HFFc6 (cell line): ENCODE measurements at regions not wholly inside any gene's neighbourhood (a gene's known extent, or its start where the extent isn't known, plus 50 kb on each side); places are given as distances from the start of the nearest gene placed in this dataset.

Experiments used
- DNase-seq: peaks from one replicate; pipeline ENCODE4 v3.0.0-alpha.2; 2018
- H3K27ac Mint-ChIP-seq: 2 replicates; pipeline ENCODE4 v1.8.0; 2020; ENCODE audit warnings: mild to moderate bottlenecking, mixed read lengths
- H3K27me3 Mint-ChIP-seq: 2 replicates; pipeline ENCODE4 v1.8.0; 2021; ENCODE audit warnings: mild to moderate bottlenecking, moderate library complexity, mixed read lengths; ENCODE audit not compliant: insufficient read depth
- H3K36me3 Mint-ChIP-seq: 2 replicates; pipeline ENCODE4 v1.8.0; 2021; ENCODE audit warnings: low read depth, mixed read lengths
- H3K4me1 Mint-ChIP-seq: 2 replicates; pipeline ENCODE4 v1.8.0; 2020; ENCODE audit warnings: low read depth, mixed read lengths
- H3K4me3 Mint-ChIP-seq: 2 replicates; pipeline ENCODE4 v1.8.0; 2020; ENCODE audit warnings: mild to moderate bottlenecking, moderate library complexity, mixed read lengths
- H3K9me3 Mint-ChIP-seq: 2 replicates; pipeline ENCODE4 v1.8.0; 2020; ENCODE audit warnings: mild to moderate bottlenecking, mixed read lengths
- TF ChIP-seq, protein P1 (sequence below): fragments of 200-600 bp; sonication (generic); IDR thresholded peaks from 2 replicates; pipeline ENCODE4 v1.5.0; 2021; ENCODE audit warnings: antibody characterized with exemption, mild to moderate bottlenecking

- no peak overlapping the region for H3K4me3 Mint-ChIP-seq
- no peak for DNase-seq
- H3K27me3 Mint-ChIP-seq = no peaks in the 10 kb centered on the region
- H3K27ac Mint-ChIP-seq = no peak overlapping the region
- H3K9me3 Mint-ChIP-seq = peaks cover 6% of the 10 kb centered on the region; the same call in 1 of the 2 replicates
- no peaks in the 10 kb centered on the region for H3K4me1 Mint-ChIP-seq
- TF ChIP-seq, protein P1, sequence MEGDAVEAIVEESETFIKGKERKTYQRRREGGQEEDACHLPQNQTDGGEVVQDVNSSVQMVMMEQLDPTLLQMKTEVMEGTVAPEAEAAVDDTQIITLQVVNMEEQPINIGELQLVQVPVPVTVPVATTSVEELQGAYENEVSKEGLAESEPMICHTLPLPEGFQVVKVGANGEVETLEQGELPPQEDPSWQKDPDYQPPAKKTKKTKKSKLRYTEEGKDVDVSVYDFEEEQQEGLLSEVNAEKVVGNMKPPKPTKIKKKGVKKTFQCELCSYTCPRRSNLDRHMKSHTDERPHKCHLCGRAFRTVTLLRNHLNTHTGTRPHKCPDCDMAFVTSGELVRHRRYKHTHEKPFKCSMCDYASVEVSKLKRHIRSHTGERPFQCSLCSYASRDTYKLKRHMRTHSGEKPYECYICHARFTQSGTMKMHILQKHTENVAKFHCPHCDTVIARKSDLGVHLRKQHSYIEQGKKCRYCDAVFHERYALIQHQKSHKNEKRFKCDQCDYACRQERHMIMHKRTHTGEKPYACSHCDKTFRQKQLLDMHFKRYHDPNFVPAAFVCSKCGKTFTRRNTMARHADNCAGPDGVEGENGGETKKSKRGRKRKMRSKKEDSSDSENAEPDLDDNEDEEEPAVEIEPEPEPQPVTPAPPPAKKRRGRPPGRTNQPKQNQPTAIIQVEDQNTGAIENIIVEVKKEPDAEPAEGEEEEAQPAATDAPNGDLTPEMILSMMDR = no peak
- H3K36me3 Mint-ChIP-seq = no peaks in the 10 kb centered on the region
Observed at GRCh38 chr5:131064669-131065371, 100.2 kb downstream of the HINT1 start.

DNA sequence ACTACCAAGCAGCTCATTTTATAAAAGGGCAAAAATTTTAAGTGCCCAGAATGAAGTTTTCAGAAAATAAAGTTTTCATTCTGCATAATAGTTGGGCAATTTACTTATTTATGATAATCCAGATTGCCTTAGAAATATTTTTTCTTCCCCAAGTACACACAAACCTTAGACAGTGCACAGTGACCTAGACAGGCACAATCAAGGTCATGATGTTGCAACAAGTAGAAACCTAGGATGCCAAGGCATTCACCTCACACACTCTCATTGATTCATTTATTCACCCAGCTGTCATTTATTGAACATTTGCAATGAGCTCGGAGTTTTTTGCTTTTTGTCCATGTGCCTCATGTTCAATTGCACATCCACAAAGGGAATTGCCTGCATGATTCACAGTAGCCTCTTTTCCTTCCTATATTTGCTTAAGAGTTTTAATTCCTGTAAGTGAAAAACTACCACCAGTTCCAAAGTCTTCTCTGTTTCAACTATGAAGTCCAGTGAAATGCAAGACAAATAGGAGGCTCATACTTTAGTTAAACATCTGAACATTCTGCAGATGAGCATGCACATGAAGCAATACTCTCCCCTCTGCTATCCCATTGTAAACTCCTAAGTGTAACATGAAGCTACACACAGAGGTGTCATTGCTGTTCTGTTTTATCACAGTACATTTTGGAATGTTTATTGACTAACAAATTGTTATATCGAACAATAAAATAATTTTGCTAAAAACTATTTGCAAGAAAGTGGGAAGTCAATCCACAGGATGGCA lies 122.9 kb downstream of the HINT1 start:
- H3K4me3 Mint-ChIP-seq = no peak overlapping the region
- H3K27ac Mint-ChIP-seq = no peak overlapping the region
- DNase-seq = no peak
- peaks cover 27% of the 10 kb centered on the region for H3K9me3 Mint-ChIP-seq
- H3K4me1 Mint-ChIP-seq = no peaks in the 10 kb centered on the region
- no peaks in the 10 kb centered on the region for H3K36me3 Mint-ChIP-seq
- H3K27me3 Mint-ChIP-seq = no peaks in the 10 kb centered on the region; the same call in none of the 2 replicates
- TF ChIP-seq, protein P1 = no peak

DNA sequence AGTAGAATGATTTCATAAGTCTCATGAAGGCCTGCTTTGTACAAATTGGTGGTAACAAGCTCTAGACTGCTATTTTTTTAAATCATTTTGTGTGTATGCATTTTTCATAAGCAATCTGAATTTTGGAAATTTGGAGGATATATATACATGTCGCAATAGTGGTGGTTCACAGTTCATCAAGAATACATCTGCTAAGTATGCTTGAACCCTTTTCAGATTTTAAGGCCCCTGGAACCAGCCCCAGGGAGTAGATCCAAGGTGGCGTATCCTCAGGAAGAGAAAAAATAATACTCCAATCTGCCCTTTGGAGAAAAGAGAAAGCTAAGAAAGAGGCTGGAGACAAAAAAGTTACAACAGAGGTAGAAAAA lies 141.6 kb downstream of the HINT1 start:
- no peaks in the 10 kb centered on the region for H3K36me3 Mint-ChIP-seq
- H3K27me3 Mint-ChIP-seq = peaks cover 1% of the 10 kb centered on the region; the same call in 1 of the 2 replicates
- H3K27ac Mint-ChIP-seq = no peak overlapping the region
- H3K4me3 Mint-ChIP-seq = no peak overlapping the region
- no peak for DNase-seq
- H3K4me1 Mint-ChIP-seq = no peaks in the 10 kb centered on the region
- H3K9me3 Mint-ChIP-seq = peaks cover 13% of the 10 kb centered on the region
- TF ChIP-seq, protein P1 = no peak

DNA sequence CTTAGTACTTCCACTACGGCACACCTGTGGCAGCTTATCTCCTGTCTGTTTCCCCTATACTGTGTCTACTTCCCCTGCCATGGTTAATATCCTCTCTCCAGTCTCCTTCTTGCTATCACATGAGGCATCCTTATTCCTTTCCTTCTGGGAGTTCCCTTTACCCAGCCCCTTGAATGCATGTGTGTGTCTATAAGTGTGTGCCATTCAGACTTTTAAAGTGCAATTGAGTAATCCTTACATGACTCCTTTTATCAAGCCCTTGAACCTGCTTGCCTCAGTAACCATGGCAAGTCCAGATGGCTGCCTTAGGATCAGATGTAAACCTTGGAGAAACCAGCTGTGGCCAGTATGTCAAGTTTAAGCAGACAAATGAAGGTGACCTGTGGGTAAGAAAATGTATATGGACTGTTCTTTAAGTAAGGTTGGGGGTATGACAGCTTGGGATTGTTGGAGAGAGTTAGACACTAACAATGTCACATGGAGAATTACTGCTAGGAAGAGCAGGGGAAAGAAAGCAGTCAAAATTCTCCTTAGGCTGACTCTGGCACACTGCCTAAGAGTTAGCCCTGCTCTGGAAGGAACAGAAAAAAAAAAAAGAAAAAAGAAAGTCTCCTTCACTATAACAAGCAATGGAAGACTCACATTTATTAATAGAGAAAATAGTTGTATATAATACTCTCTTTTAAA lies 142.1 kb downstream of the HINT1 start:
- Mint-ChIP-seq H3K4me3 (no peak overlapping the region), H3K27me3 (peaks cover 1% of the 10 kb centered on the region; the same call in 1 of the 2 replicates), H3K27ac (no peak overlapping the region), H3K36me3 (no peaks in the 10 kb centered on the region), H3K4me1 (no peaks in the 10 kb centered on the region), H3K9me3 (peaks cover 13% of the 10 kb centered on the region)
- TF ChIP-seq, protein P1 = no peak
- DNase-seq = no peak

GRCh38 chr5:131021646-131022045 lies 143.4 kb downstream of the HINT1 start:
- TF ChIP-seq, protein P1 = no peak
- peaks cover 1% of the 10 kb centered on the region; the same call in 1 of the 2 replicates for H3K27me3 Mint-ChIP-seq
- no peak overlapping the region for H3K27ac Mint-ChIP-seq
- no peaks in the 10 kb centered on the region for H3K36me3 Mint-ChIP-seq
- H3K9me3 Mint-ChIP-seq = peaks cover 19% of the 10 kb centered on the region
- H3K4me3 Mint-ChIP-seq = no peak overlapping the region
- no peaks in the 10 kb centered on the region for H3K4me1 Mint-ChIP-seq
- DNase-seq = no peak
